Fibroblast of lung (primary cell): ENCODE measurements at regions not wholly inside any gene's neighbourhood (a gene's known extent, or its start where the extent isn't known, plus 50 kb on each side); places are given as distances from the start of the nearest gene placed in this dataset.

ENCODE experiments used
- DNase-seq, 2 donors: peaks; one replicate each; pipeline versions ENCODE4 v3.0.0 to v3.0.0-alpha.2; 2010; ENCODE audit warnings: low read depth in 2 of 2
- H2AFZ ChIP-seq: 2 replicates; pipeline ENCODE4 v1.5.1; 2012; ENCODE audit warnings: low read length, control low read depth, inconsistent platforms
- H3K27ac ChIP-seq: 2 replicates; pipeline ENCODE4 v1.5.1; 2011; ENCODE audit warnings: low read length, control low read depth; ENCODE audit not compliant: insufficient read depth
- H3K27me3 ChIP-seq: 2 replicates; pipeline ENCODE4 v1.5.1; 2011; ENCODE audit warnings: mild to moderate bottlenecking, low read length; ENCODE audit not compliant: control insufficient read depth, insufficient read depth
- H3K36me3 ChIP-seq: 2 replicates; pipeline ENCODE4 v1.5.1; 2011; ENCODE audit warnings: low read length; ENCODE audit not compliant: control insufficient read depth, insufficient read depth
- H3K4me1 ChIP-seq: 2 replicates; pipeline ENCODE4 v1.5.1; 2011; ENCODE audit warnings: low read length; ENCODE audit not compliant: control insufficient read depth, insufficient read depth; ENCODE audit errors: extremely low read depth
- H3K4me2 ChIP-seq: 2 replicates; pipeline ENCODE4 v1.5.1; 2011; ENCODE audit warnings: low read length, control low read depth; ENCODE audit not compliant: insufficient read depth; ENCODE audit errors: extremely low read depth
- H3K4me3 ChIP-seq, 4 experiments: fragments of 200-600 bp in 1 of 4; sonication (generic) in 1 of 4; replicated peaks in 1 of 4; 2 replicates each; pipeline ENCODE4 v1.5.1; 2011 to 2016; ENCODE audit warnings: low read length in 4 of 4, low read depth in 3 of 4, mild to moderate bottlenecking in 3 of 4, control low read depth in 2 of 4, inconsistent platforms in 1 of 4, mixed read lengths in 1 of 4; ENCODE audit not compliant: insufficient read depth in 1 of 4; ENCODE audit errors: control extremely low read depth in 1 of 4
- H3K79me2 ChIP-seq: 2 replicates; pipeline ENCODE4 v1.5.1; 2012; ENCODE audit warnings: mild to moderate bottlenecking, low read length, inconsistent platforms; ENCODE audit not compliant: control insufficient read depth, insufficient read depth
- H3K9ac ChIP-seq: 2 replicates; pipeline ENCODE4 v1.5.1; 2011; ENCODE audit warnings: mild to moderate bottlenecking, low read length, control low read depth; ENCODE audit not compliant: insufficient read depth
- H3K9me3 ChIP-seq: 2 replicates; pipeline ENCODE4 v1.5.1; 2012; ENCODE audit warnings: low read depth, low read length; ENCODE audit not compliant: control insufficient read depth, insufficient read depth
- H4K20me1 ChIP-seq: 2 replicates; pipeline ENCODE4 v1.5.1; 2011; ENCODE audit warnings: low read length; ENCODE audit not compliant: control insufficient read depth, insufficient read depth; ENCODE audit errors: extremely low read depth
- CTCF ChIP-seq, 2 donors: IDR thresholded peaks in 1 of 2; conservative IDR thresholded peaks in 1 of 2; 1 replicate in 1 of 2; 2 replicates in 1 of 2; pipeline ENCODE4 v1.5.1; 2011 to 2012; ENCODE audit warnings: low read length in 2 of 2, control low read depth in 1 of 2, inconsistent platforms in 1 of 2, low read depth in 1 of 2, mild to moderate bottlenecking in 1 of 2
- EZH2 ChIP-seq: IDR thresholded peaks from 2 replicates; pipeline ENCODE4 v1.5.1; 2012; ENCODE audit warnings: low read length, control low read depth, mild to moderate bottlenecking; ENCODE audit errors: missing control alignments

GRCh38 chr20:43776691-43777090 lies 49.9 kb upstream of the GTSF1L start:
- no peak for DNase-seq

More at GRCh38 chr20:43776691-43777090, 49.9 kb upstream of the GTSF1L start:
- H4K20me1 ChIP-seq, result no peaks in the 10 kb centered on the region
- H3K4me2 ChIP-seq, result no peak overlapping the region
- TF ChIP-seq CTCF (conservative IDR thresholded peaks at IDR 0.05 in 1 of 2, IDR thresholded peaks at IDR 0.05 in 1 of 2; ENCODE audit: low read depth in 1 of 2, low read length in 2 of 2), result no peak
- no peak for TF ChIP-seq EZH2
- H3K27ac ChIP-seq, result no peak overlapping the region
- H3K36me3 ChIP-seq, result no peaks in the 10 kb centered on the region
- no peaks in the 10 kb centered on the region for H3K79me2 ChIP-seq
- no peak overlapping the region for H2AFZ ChIP-seq
- H3K9ac ChIP-seq, result no peak overlapping the region
- no peaks in the 10 kb centered on the region for H3K4me1 ChIP-seq
- H3K27me3 ChIP-seq, result peaks cover 2% of the 10 kb centered on the region
- H3K4me3 ChIP-seq, result no peak overlapping the region
- H3K9me3 ChIP-seq, result no peaks in the 10 kb centered on the region
